Activated naive CD8-positive, alpha-beta T cell treated with anti-CD3 and anti-CD28 coated beads, Interleukin-2, amount 50 U/mL, for 16 hours (primary cell): ENCODE measurements at regions not wholly inside any gene's neighbourhood (a gene's known extent, or its start where the extent isn't known, plus 50 kb on each side); places are given as distances from the start of the nearest gene placed in this dataset.
"Not testable (repeated sequence)": the region's sequence is repeated elsewhere in the genome, so short reads cannot be mapped to it uniquely, and the experiment has no call there.

Experiments used
- DNase-seq: peaks from one replicate; pipeline ENCODE4 v3.0.0-alpha.2; 2020; ENCODE audit warnings: low read depth, low spot score

GRCh38 chr10:62496925-62497324 is 122.8 kb downstream of the ZNF365 start:
- DNase-seq = no peak

GRCh38 chr10:62498271-62498670 is 124.1 kb downstream of the ZNF365 start:
- no peak for DNase-seq

GRCh38 chr10:62500116-62500515 is 125.9 kb downstream of the ZNF365 start:
- DNase-seq = not testable (repeated sequence)

GRCh38 chr10:62501547-62501946 is 127.4 kb downstream of the ZNF365 start:
- DNase-seq = no peak

GRCh38 chr10:62502995-62503613 is 128.9 kb downstream of the ZNF365 start:
- no peak for DNase-seq

- DNase-seq = no peak
These were observed 129.7 kb downstream of the ZNF365 start for GRCh38 chr10:62503872-62504271.

GRCh38 chr10:62506371-62506770 is 132.2 kb downstream of the ZNF365 start:
- DNase-seq = no peak

GRCh38 chr10:62511238-62511637 is 137.1 kb downstream of the ZNF365 start:
- DNase-seq = no peak

- no peak for DNase-seq
These were observed 137.5 kb downstream of the ZNF365 start for GRCh38 chr10:62511656-62512055.

- DNase-seq = no peak
These were observed 138.7 kb downstream of the ZNF365 start for GRCh38 chr10:62512732-62513475.

GRCh38 chr10:62514079-62514693 is 140.0 kb downstream of the ZNF365 start:
- no peak for DNase-seq

- DNase-seq = no peak
These were observed 143.1 kb downstream of the ZNF365 start for GRCh38 chr10:62517252-62517651.

GRCh38 chr10:62527019-62527827 is 153.1 kb downstream of the ZNF365 start:
- no peak for DNase-seq

- no peak for DNase-seq
These were observed 154.3 kb downstream of the ZNF365 start for GRCh38 chr10:62528441-62528840.

GRCh38 chr10:62529396-62529795 is 155.2 kb downstream of the ZNF365 start:
- DNase-seq = no peak

GRCh38 chr10:62534031-62534430 is 159.9 kb downstream of the ZNF365 start:
- no peak for DNase-seq

GRCh38 chr10:62538606-62539005 is 164.4 kb downstream of the ZNF365 start:
- no peak for DNase-seq

GRCh38 chr10:62540389-62540788 is 166.2 kb downstream of the ZNF365 start:
- no peak for DNase-seq

GRCh38 chr10:62541811-62542210 is 167.6 kb downstream of the ZNF365 start:
- no peak for DNase-seq

- DNase-seq = no peak
These were observed 169.6 kb downstream of the ZNF365 start for GRCh38 chr10:62543571-62544355.
